NOMO-1 treated with dmso at 0.1 percent for 144 hours (cell line): ENCODE measurements at regions not wholly inside any gene's neighbourhood (a gene's known extent, or its start where the extent isn't known, plus 50 kb on each side); places are given as distances from the start of the nearest gene placed in this dataset.
"Not testable (repeated sequence)": the region's sequence is repeated elsewhere in the genome, so short reads cannot be mapped to it uniquely, and the experiment has no call there.

ENCODE experiments used
- DNase-seq: peaks from one replicate; lab custom pipeline; 2025; ENCODE audit not compliant: unreplicated experiment; lab: John Stamatoyannopoulos, UW

DNA sequence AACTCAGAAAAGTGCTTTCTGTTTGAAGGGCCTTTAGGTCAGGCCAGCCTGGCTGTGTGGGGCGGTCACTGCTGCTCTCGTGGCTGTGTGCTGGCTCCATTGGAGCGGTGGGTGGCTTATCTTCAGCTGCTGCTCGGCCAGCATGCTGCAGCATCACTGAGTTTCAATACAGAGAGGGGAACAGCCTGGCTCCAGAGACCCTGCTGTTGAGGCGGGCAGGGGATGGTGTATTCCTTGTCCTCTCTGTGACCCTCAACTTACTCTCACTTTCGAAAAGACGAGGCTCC lies 248.5 kb upstream of the ONECUT1 start:
- DNase-seq, result no peak

DNA sequence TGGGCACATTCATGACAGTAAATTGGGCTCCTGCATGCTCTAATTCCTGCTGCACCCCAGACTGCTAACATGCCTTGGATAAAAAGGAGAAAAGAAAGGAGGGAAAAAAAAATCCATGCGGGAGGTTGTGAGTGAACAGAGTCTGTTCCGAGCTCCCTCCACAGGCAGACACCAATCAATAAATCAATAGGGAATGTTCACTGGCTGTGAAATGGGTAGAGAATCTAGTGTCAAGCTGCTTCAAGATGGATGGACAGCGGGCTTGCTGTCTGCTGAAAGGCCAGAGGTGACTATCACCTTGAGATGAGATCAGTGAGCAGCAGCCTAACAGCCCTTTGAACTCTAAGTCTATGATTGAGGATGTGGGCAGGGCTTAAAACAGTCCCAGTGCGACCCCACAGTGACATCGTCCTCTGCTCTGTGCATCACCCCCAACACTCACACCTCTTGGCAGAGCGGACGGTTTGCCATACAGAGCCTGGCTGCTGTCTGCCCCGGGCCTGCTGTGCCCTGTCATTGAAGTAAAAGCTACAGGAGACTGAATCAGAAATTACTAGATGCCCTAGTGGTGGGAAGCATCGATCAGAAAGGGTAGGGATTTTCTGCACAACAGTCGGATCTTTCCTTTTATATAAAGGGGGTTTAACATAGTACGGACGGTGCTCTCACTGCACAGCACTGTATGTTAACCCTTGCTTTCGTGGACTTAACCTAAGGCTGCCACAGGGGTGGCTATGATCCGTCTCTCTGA lies 247.9 kb upstream of the ONECUT1 start:
- DNase-seq, result no peak

GRCh38 chr15:53036641-53037040 lies 246.5 kb upstream of the ONECUT1 start:
- DNase-seq, result no peak

- no peak for DNase-seq
Observed at GRCh38 chr15:53034767-53035245, 244.7 kb upstream of the ONECUT1 start.

- DNase-seq, result no peak
Observed at GRCh38 chr15:53033709-53034108, 243.6 kb upstream of the ONECUT1 start.

DNA sequence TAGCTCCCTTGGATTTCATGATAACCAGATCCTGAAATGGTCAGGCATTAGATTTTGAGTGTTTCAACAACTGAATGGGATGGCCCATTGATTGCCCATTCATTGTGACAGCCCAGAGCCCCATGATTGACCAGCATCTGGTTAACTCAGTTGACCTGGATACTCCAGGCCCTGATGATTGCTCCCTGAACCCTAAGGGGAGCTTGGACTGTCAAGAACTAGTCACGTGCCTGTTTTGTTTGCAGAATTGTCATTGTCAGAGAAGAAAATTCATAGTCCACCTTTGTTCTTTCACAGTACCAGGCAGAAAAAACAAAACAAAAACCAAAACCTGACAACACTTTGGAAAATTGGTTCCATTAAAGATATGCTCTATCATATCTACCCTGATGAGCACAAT lies 241.3 kb upstream of the ONECUT1 start:
- DNase-seq, result no peak

- no peak for DNase-seq
Observed at GRCh38 chr15:53022788-53023187, 232.7 kb upstream of the ONECUT1 start.

DNA sequence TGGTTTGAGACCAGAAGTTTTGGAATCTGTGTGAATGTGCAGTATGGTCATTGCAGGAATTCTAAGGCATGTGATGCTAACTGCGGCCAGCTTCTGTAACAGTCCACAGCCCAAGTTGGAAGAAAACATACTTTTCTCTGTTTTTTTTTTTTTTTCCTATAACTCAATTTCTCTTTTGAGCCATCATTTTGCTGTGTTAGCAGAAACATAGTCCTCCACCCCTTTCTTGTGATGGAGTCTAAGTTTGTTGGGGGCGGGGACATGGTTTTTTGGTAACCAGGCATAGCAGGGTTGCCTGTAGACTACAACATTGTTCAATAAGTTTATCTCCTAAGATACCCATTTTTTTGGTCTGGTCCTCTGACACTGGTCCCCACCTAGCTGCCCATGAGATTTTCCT lies 223.2 kb upstream of the ONECUT1 start:
- DNase-seq, result no peak

DNA sequence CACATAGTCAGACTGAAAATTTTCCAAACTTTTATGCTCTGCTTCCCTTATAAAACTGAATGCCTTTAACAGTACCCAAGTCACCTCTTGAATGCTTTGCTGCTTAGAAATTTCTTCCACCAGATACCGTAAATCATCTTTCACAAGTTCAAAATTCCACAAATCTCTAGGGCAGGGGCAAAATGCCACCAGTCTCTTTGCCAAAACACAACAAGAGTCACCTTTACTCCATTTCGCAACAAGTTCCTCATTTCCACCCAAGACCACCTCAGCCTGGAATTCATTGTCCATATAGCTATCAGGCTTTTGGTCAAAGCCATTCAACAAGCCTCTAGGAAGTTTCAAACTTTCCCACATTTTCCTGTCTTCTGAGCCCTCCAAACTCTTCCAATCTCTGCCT lies 221.6 kb upstream of the ONECUT1 start:
- DNase-seq, result not testable (repeated sequence)

DNA sequence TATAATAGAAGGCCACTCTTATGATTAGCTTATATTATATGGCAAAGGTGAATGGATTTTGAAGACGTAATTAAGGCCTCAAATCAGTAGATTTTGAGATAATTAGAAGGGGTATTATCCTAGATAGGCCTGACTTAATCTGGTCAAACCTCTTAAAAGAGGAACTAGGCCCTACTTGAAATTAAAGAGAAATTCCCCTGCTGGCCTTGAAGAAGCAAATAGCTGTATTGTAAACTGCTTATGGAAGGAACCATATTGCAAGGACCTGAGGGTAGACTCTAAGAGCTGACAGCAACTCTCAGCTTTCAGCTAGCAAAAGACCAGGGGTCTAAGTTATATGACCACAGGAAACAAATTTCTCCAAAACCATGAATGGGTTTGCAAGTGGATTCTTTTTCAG lies 219.0 kb upstream of the ONECUT1 start:
- DNase-seq, result no peak

DNA sequence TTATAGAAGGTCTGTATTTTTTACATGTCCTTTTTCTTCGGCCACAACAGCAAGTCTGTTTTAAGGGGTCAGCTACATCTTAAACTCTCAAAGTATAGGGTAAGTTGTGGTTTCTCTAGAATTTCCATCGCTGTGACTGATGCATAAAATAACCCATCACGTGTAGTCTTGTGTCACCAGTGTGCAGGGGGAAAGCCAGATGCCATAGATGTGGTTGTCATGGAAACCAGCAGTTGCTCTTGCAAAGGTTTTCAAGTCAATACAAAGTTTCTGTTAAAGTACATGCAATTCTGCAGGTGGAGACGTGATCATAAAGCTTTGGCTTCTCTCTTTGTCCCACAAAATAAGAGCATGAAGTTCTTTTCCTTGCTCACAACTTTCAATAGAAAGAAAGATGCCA lies 210.3 kb upstream of the ONECUT1 start:
- DNase-seq, result no peak

GRCh38 chr15:52997123-52997522 lies 207.0 kb upstream of the ONECUT1 start:
- no peak for DNase-seq

DNA sequence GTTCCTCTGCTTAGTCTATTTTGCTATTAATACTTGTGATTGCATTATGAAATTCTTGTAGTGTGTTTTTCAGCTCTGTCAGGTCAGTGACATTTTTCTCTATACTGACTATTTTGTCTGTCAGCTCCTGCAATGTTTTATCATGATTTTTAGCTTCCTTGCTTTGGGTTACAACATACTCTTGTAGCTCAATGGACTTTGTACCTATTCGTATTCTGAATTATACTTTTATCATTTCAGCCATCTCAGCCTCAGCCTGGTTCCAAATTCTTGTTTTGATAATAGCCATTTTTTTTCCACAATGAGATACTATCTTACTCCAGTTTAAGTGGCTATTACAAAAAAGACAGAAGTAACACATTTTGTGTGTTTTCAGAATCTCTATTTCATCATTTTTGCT lies 204.2 kb upstream of the ONECUT1 start:
- no peak for DNase-seq

- no peak for DNase-seq
Observed at GRCh38 chr15:52984507-52984906, 194.4 kb upstream of the ONECUT1 start.

GRCh38 chr15:52980446-52980845 lies 190.3 kb upstream of the ONECUT1 start:
- DNase-seq, result no peak

- no peak for DNase-seq
Observed at GRCh38 chr15:52976516-52977075, 186.5 kb upstream of the ONECUT1 start.

DNA sequence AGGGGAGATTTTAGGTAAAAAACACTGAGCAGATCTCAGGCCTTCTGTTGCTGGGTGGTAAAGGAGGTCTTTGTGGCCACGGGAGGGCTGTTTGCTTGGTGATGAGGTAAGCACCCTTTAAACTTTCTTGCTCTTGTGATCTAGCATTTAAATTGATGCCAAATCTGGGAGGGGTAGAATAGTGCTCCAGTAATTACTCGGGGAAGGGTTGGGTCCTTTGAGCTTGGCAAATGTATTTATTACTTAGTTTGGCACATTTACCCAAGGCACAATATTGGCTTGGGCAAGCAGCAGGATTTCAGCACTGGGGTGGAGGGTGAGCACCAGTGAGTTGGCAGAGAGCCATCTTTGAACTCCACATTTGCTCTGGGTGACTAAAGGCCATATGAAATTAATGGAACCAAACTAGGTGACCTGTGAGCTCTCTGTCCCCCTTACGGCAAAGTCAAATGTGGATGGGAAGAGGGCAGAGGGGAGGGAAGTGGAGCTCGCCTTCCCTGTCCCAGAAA lies 185.9 kb upstream of the ONECUT1 start:
- DNase-seq, result no peak

- DNase-seq, result no peak
Observed at GRCh38 chr15:52963865-52964264, 173.7 kb upstream of the ONECUT1 start.

- no peak for DNase-seq
Observed at GRCh38 chr15:52960283-52960682, 170.1 kb upstream of the ONECUT1 start.

DNA sequence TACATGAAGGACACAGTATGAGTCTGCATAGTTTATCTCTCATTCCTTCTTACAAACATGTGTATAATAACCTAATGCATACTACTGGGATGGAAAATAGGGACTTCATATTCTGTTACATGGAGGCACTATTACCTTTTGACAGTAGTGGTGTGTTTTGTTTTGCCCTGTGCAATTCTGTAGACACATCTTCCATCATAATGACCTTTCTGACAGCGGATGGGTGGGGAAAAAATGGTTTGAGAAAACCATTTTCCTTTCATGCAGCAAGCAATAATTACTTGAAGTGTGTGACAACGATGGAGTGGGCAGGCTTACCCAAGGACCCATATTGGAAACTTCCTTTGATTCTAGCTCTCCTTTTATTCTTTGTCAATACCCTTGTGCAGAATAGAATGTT lies 153.6 kb upstream of the ONECUT1 start:
- DNase-seq, result no peak

DNA sequence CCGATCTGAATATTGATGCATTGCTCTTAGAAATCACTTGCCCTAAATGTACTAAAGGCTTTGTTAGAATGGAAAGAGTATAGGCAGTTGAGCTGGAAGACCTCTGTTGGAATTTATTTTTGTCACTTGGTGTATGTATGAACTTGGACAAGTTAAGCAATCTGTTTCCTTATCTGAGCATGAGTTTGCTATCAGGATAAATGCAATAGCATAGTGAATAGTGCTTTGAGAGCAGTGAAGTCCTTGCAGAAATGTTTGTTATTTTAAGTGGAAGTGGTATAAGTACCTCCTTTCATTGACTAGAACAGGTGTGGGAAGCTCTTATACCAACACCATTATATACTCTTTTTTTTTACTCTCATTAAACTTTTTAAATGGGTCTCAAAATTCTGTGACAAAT lies 146.4 kb upstream of the ONECUT1 start:
- DNase-seq, result no peak

- no peak for DNase-seq
Observed at GRCh38 chr15:52925130-52925529, 135.0 kb upstream of the ONECUT1 start.

- no peak for DNase-seq
Observed at GRCh38 chr15:52924630-52925029, 134.5 kb upstream of the ONECUT1 start.
